Neutrophil (primary cell): ENCODE measurements at regions not wholly inside any gene's neighbourhood (a gene's known extent, or its start where the extent isn't known, plus 50 kb on each side); places are given as distances from the start of the nearest gene placed in this dataset.

Experiments used
- H3K27ac ChIP-seq: fragments of 200-600 bp; sonication (generic); 2 replicates; pipeline ENCODE4 v1.5.1; 2016; ENCODE audit warnings: mild to moderate bottlenecking, moderate library complexity
- H3K27me3 ChIP-seq: fragments of 200-600 bp; sonication (generic); 2 replicates; pipeline ENCODE4 v1.6.0; 2016; ENCODE audit warnings: mild to moderate bottlenecking
- H3K36me3 ChIP-seq: fragments of 200-600 bp; sonication (generic); 2 replicates; pipeline ENCODE4 v1.5.1; 2017
- H3K4me1 ChIP-seq, 2 experiments: fragments of 200-600 bp in 1 of 2; sonication (generic) in 1 of 2; 1 replicate in 1 of 2; 2 replicates in 1 of 2; pipeline versions ENCODE4 v1.5.1 to v1.6.1; 2013 to 2016; ENCODE audit warnings: low read depth in 1 of 2, low read length in 1 of 2, mild to moderate bottlenecking in 1 of 2, moderate library complexity in 1 of 2; ENCODE audit not compliant: control insufficient read depth in 1 of 2, insufficient read depth in 1 of 2
- H3K4me3 ChIP-seq, 2 experiments: fragments of 200-600 bp in 1 of 2; sonication (generic) in 1 of 2; 1 replicate in 1 of 2; 2 replicates in 1 of 2; pipeline ENCODE4 v1.5.1; 2013 to 2016; ENCODE audit warnings: low read depth in 1 of 2, low read length in 1 of 2, mild to moderate bottlenecking in 1 of 2, moderate library complexity in 1 of 2
- H3K9me3 ChIP-seq: fragments of 200-600 bp; sonication (generic); 2 replicates; pipeline ENCODE4 v1.5.1; 2016
- CTCF ChIP-seq: fragments of 200-600 bp; sonication (generic); IDR thresholded peaks from 2 replicates; pipeline ENCODE4 v1.5.1; 2016; ENCODE audit warnings: antibody characterized with exemption

DNA sequence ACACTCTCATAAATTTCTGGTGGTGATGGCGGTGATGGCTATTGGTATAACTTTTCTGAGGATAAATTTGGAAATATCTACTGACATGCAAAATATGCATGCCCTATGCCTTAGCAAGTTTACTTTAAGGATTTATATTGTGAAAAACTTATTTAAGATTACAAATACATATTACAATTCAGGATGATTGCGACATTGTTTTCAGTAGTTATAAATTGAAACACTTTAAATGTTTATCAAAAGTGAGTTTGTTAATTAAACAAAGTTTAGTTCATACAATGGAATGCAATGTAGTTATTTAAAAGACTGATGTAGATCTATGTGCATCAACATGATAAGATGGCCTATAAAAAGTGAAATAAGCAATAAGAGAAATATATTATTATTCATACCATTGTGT is 331.3 kb upstream of the NR5A2 start:
- Histone ChIP-seq H3K27ac (no peak overlapping the region), H3K4me3 (no peak overlapping the region), H3K4me1 (peaks cover 5 to 6% of the 10 kb centered on the region in 2 experiments), H3K9me3 (no peaks in the 10 kb centered on the region), H3K36me3 (no peaks in the 10 kb centered on the region), H3K27me3 (no peaks in the 10 kb centered on the region)
- no peak for TF ChIP-seq CTCF

DNA sequence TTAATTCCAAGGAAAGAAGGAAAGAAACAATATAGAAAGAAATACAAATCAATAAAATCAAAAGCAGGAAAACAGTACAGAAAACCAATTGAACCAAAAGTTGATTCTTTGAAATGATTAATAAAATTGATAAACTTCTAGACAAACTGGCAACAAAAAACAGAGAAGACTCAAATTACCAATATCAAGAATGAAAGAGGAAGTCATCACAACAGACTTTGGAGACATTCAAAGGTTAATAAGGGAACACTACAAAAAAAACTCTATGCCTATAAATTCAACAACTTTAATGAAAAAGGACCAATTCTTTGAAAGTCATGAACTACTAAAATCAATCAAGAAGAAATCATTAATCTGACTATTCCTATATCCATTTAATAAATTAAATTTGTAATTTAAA is 329.3 kb upstream of the NR5A2 start:
- no peaks in the 10 kb centered on the region for H3K9me3 ChIP-seq
- no peaks in the 10 kb centered on the region for H3K27me3 ChIP-seq
- H3K4me1 ChIP-seq, result peaks cover 0 to 9% of the 10 kb centered on the region in 2 experiments
- no peak overlapping the region for H3K4me3 ChIP-seq
- no peak for TF ChIP-seq CTCF
- H3K27ac ChIP-seq, result no peak overlapping the region
- no peaks in the 10 kb centered on the region for H3K36me3 ChIP-seq

DNA sequence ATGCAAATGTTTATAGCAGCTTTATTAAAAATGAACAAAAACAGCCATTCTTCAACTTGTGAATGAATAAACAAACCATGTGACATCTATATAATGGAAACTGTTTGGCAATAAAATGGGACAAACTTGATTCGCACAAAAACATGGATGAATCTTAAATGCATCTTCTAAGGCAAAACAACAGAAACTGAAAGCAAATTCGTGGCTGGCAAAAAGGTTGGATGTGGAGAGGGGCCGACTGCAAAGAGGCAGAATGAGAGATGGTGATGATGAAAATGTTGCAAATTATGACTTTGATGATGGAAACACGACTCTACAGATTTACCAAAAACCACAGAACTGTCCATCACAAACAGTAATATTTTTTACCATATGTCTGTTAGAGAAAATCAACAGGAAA is 327.0 kb upstream of the NR5A2 start:
- H3K4me3 ChIP-seq, result no peak overlapping the region
- no peak for TF ChIP-seq CTCF
- no peak overlapping the region for H3K27ac ChIP-seq

GRCh38 chr1:199701726-199702125 is 325.8 kb upstream of the NR5A2 start:
- no peaks in the 10 kb centered on the region for H3K36me3 ChIP-seq
- no peak for TF ChIP-seq CTCF
- peaks cover 0 to 9% of the 10 kb centered on the region in 2 experiments for H3K4me1 ChIP-seq
- H3K27ac ChIP-seq, result no peak overlapping the region
- H3K27me3 ChIP-seq, result no peaks in the 10 kb centered on the region
- H3K4me3 ChIP-seq, result no peak overlapping the region
- H3K9me3 ChIP-seq, result no peaks in the 10 kb centered on the region

More for the DNA sequence above, 327.0 kb upstream of the NR5A2 start:
- peaks cover 0 to 9% of the 10 kb centered on the region in 2 experiments for H3K4me1 ChIP-seq
- H3K27me3 ChIP-seq, result no peaks in the 10 kb centered on the region
- H3K9me3 ChIP-seq, result no peaks in the 10 kb centered on the region
- no peaks in the 10 kb centered on the region for H3K36me3 ChIP-seq

DNA sequence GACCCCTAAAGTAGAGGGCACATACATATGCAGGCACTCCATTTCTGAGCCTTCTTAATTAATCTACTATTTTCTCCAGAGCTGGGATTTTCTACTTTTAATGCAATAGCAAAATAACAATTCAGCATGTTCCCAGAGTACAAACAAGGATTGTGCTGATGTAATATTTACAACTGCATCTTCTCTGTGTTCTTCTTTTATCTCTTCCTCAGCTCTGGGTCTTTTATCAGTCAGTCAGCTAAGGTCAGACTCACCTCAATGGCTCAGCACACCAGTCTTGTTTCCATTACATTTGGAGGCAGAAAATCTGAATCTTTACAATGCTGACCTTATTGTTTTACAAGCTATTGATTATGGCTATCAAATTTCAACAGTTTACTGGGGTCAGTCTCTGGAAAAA is 323.3 kb upstream of the NR5A2 start:
- peaks cover 0 to 9% of the 10 kb centered on the region in 2 experiments for H3K4me1 ChIP-seq
- TF ChIP-seq CTCF, result no peak
- no peaks in the 10 kb centered on the region for H3K36me3 ChIP-seq
- H3K9me3 ChIP-seq, result no peaks in the 10 kb centered on the region
- no peaks in the 10 kb centered on the region for H3K27me3 ChIP-seq
- H3K27ac ChIP-seq, result no peak overlapping the region
- no peak overlapping the region for H3K4me3 ChIP-seq

DNA sequence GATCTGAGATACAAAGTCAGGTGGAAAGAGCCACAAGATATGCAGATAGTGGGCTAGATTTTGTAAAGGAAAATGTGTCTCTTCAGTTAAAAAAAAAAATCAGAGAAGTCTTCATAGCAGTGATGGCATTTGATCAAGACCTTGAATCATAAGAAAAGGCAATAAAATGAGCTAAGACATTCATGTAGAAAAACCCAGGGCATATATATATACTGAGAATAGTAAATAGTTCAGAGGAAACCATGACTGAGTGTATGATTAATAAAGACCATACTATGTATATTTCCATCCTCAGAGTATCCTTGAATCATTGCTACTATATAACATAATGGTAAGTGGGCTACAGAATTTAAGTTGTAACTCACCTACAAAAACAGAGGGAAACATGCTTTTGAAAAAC is 321.7 kb upstream of the NR5A2 start:
- no peaks in the 10 kb centered on the region for H3K9me3 ChIP-seq
- no peak overlapping the region for H3K4me3 ChIP-seq
- no peak overlapping the region for H3K27ac ChIP-seq
- H3K4me1 ChIP-seq, result peaks cover 0 to 9% of the 10 kb centered on the region in 2 experiments
- no peaks in the 10 kb centered on the region for H3K36me3 ChIP-seq
- no peaks in the 10 kb centered on the region for H3K27me3 ChIP-seq
- no peak for TF ChIP-seq CTCF
